Kasumi-1 (cell line): ENCODE measurements at regions not wholly inside any gene's neighbourhood (a gene's known extent, or its start where the extent isn't known, plus 50 kb on each side); places are given as distances from the start of the nearest gene placed in this dataset.
"Not testable (repeated sequence)": the region's sequence is repeated elsewhere in the genome, so short reads cannot be mapped to it uniquely, and the experiment has no call there.

Experiments used
- DNase-seq, 2 experiments: peaks; one replicate each; lab custom pipeline; 2025; lab: John Stamatoyannopoulos, UW

- no peak for DNase-seq
Measured at GRCh38 chr10:4230036-4230435, 445.0 kb upstream of the KLF6 start.

- DNase-seq: no peak
Measured at GRCh38 chr10:4229106-4229505, 444.1 kb upstream of the KLF6 start.

- DNase-seq: no peak
Measured at GRCh38 chr10:4227586-4227985, 442.6 kb upstream of the KLF6 start.

- no peak for DNase-seq
Measured at GRCh38 chr10:4226941-4227540, 442.0 kb upstream of the KLF6 start.

GRCh38 chr10:4224178-4224577 is 439.2 kb upstream of the KLF6 start:
- DNase-seq: no peak

- DNase-seq: not testable (repeated sequence)
Measured at GRCh38 chr10:4221310-4221709, 436.3 kb upstream of the KLF6 start.

- DNase-seq: no peak
Measured at GRCh38 chr10:4219901-4220300, 434.9 kb upstream of the KLF6 start.

- DNase-seq: no peak
Measured at GRCh38 chr10:4217653-4218052, 432.6 kb upstream of the KLF6 start.

- no peak for DNase-seq
Measured at GRCh38 chr10:4217187-4217586, 432.2 kb upstream of the KLF6 start.

- DNase-seq: no peak
Measured at GRCh38 chr10:4216726-4217125, 431.7 kb upstream of the KLF6 start.

- DNase-seq: no peak
Measured at GRCh38 chr10:4215963-4216575, 431.1 kb upstream of the KLF6 start.

GRCh38 chr10:4215485-4215884 is 430.5 kb upstream of the KLF6 start:
- no peak for DNase-seq

- DNase-seq: no peak
Measured at GRCh38 chr10:4214908-4215307, 429.9 kb upstream of the KLF6 start.

GRCh38 chr10:4213441-4213840 is 428.4 kb upstream of the KLF6 start:
- no peak for DNase-seq

- DNase-seq: no peak
Measured at GRCh38 chr10:4212111-4212630, 427.2 kb upstream of the KLF6 start.

- no peak for DNase-seq
Measured at GRCh38 chr10:4208499-4208898, 423.5 kb upstream of the KLF6 start.

- no peak for DNase-seq
Measured at GRCh38 chr10:4205113-4205512, 420.1 kb upstream of the KLF6 start.

GRCh38 chr10:4202938-4203337 is 417.9 kb upstream of the KLF6 start:
- no peak for DNase-seq

- no peak for DNase-seq
Measured at GRCh38 chr10:4201866-4202825, 417.1 kb upstream of the KLF6 start.

- no peak for DNase-seq
Measured at GRCh38 chr10:4199196-4199595, 414.2 kb upstream of the KLF6 start.

- no peak for DNase-seq
Measured at GRCh38 chr10:4198216-4198615, 413.2 kb upstream of the KLF6 start.

- DNase-seq: no peak
Measured at GRCh38 chr10:4197676-4198075, 412.7 kb upstream of the KLF6 start.
